Stomach smooth muscle (tissue), 2 donors: ENCODE measurements at regions not wholly inside any gene's neighbourhood (a gene's known extent, or its start where the extent isn't known, plus 50 kb on each side); places are given as distances from the start of the nearest gene placed in this dataset.
A peak's percentile ranks its signal among the peaks of the same experiment; 100 is the strongest.

ENCODE experiments used
- H3K27ac ChIP-seq: one replicate; pipeline ENCODE4 v1.7.0; 2013; ENCODE audit warnings: mild to moderate bottlenecking, low read length, inconsistent platforms
- H3K27me3 ChIP-seq, 2 donors: one replicate each; pipeline ENCODE4 v1.7.0; 2013; ENCODE audit warnings: low read length in 2 of 2; ENCODE audit not compliant: insufficient read depth in 2 of 2, control insufficient read depth in 1 of 2
- H3K36me3 ChIP-seq, 2 donors: one replicate each; pipeline ENCODE4 v1.7.0; 2013; ENCODE audit warnings: low read length in 2 of 2; ENCODE audit not compliant: control insufficient read depth in 2 of 2, insufficient read depth in 2 of 2
- H3K4me1 ChIP-seq: one replicate; pipeline ENCODE4 v1.7.0; 2013; ENCODE audit warnings: low read length; ENCODE audit not compliant: control insufficient read depth, insufficient read depth
- H3K4me3 ChIP-seq, 2 donors: one replicate each; pipeline ENCODE4 v1.7.0; 2013; ENCODE audit warnings: low read length in 2 of 2
- H3K9ac ChIP-seq, 2 donors: one replicate each; pipeline ENCODE4 v1.7.0; 2013; ENCODE audit warnings: low read length in 2 of 2, mild to moderate bottlenecking in 1 of 2
- H3K9me3 ChIP-seq, 2 donors: one replicate each; pipeline ENCODE4 v1.7.0; 2013; ENCODE audit warnings: low read length in 2 of 2; ENCODE audit not compliant: control insufficient read depth in 2 of 2
- donor health status: healthy.
- donor health status: Pancreatic carcinoma.

GRCh38 chr15:36332896-36333295 is 246.5 kb upstream of the CDIN1 start:
- H3K4me1 ChIP-seq: no peaks in the 10 kb centered on the region
- no peaks in the 10 kb centered on the region for H3K9me3 ChIP-seq
- H3K36me3 ChIP-seq: no peaks in the 10 kb centered on the region
- no peak overlapping the region for H3K27ac ChIP-seq
- H3K9ac ChIP-seq: no peak overlapping the region
- H3K27me3 ChIP-seq: no peaks in the 10 kb centered on the region
- no peak overlapping the region for H3K4me3 ChIP-seq

DNA sequence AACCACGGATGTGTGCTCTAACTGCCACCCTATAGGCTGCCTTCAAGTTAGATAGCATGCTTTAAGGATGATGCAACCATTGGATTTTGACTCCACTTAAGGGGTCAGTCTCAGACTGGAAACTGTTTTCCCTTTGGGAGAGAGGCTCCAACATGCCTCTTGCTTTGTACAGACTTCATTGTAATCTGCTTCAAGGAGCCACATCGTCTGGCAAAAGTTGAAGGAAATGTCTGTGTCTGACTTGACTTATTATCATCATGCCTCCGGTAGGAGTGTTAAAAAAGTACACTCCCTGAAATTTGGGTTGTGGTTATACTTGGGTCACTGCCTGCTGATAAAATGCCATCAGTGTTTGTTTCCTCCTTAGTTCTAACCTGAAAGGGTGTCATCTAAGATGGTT is 245.4 kb upstream of the CDIN1 start:
- Histone ChIP-seq H3K9ac (no peak overlapping the region), H3K4me1 (no peaks in the 10 kb centered on the region), H3K27me3 (no peaks in the 10 kb centered on the region), H3K9me3 (no peaks in the 10 kb centered on the region), H3K4me3 (no peak overlapping the region), H3K27ac (no peak overlapping the region), H3K36me3 (no peaks in the 10 kb centered on the region)

DNA sequence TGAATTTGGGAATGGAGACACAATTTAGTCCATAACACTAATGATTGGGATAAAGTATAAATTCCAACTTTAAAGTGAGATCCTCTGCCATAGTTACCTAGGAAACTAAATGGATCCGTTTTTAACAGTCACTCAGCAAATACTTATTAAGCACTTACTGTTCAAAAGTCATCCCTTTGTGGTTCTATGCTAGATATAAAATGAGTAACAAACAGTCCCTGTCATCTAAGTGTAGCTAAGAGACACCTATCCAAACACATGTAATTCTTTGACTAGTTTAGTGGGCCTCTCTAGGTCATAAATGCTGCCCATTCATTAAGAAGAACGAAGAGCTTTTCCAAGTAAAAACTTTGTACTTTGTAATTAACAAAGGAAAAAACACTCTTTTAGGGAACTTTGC is 244.2 kb upstream of the CDIN1 start:
- Histone ChIP-seq H3K27me3 (no peaks in the 10 kb centered on the region), H3K36me3 (no peaks in the 10 kb centered on the region), H3K4me3 (no peak overlapping the region), H3K9ac (no peak overlapping the region), H3K4me1 (no peaks in the 10 kb centered on the region), H3K27ac (no peak overlapping the region), H3K9me3 (no peaks in the 10 kb centered on the region)

DNA sequence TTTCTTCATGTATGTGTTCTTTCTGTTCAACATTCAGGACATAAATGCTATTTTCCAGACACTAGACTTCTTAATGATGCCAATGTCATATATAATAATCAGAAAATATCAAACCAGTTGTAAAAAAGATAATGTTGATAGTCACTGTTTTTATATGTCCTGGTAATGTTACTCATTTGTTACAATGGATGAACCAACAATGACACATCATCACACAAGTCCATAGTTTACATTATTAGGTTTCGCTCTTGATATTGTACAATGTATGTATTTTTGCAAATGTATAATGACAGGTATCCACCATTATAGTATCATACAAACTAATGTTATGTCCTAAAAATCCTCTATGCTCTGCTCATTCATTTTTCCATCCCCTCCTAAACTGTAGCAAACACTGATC is 243.8 kb upstream of the CDIN1 start:
- Histone ChIP-seq H3K36me3 (no peaks in the 10 kb centered on the region), H3K4me3 (no peak overlapping the region), H3K4me1 (no peaks in the 10 kb centered on the region)

DNA sequence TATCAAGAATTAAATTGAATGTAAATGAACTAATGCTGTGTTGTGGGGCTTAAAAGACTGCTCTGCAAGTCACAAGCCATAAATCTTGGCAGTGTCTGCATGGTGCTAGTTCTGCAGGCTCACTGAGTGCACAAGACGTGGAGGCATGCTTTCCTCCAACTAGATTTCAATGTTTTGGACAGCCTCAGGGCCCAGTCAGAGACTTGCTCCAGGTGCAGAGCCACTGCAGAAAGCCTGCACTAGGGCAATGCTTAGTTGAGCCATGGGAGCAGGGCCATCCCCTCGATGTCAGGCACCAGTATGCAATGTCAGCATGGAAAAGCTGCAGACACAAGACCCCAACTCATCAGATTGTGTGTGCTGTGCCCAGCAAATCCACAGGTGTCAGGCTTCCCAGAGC is 234.5 kb upstream of the CDIN1 start:
- Histone ChIP-seq H3K36me3 (no peaks in the 10 kb centered on the region), H3K27ac (no peak overlapping the region), H3K4me3 (no peak overlapping the region)

More for the DNA sequence above, 243.8 kb upstream of the CDIN1 start:
- Histone ChIP-seq H3K9me3 (no peaks in the 10 kb centered on the region), H3K27me3 (no peaks in the 10 kb centered on the region), H3K27ac (no peak overlapping the region), H3K9ac (no peak overlapping the region)

DNA sequence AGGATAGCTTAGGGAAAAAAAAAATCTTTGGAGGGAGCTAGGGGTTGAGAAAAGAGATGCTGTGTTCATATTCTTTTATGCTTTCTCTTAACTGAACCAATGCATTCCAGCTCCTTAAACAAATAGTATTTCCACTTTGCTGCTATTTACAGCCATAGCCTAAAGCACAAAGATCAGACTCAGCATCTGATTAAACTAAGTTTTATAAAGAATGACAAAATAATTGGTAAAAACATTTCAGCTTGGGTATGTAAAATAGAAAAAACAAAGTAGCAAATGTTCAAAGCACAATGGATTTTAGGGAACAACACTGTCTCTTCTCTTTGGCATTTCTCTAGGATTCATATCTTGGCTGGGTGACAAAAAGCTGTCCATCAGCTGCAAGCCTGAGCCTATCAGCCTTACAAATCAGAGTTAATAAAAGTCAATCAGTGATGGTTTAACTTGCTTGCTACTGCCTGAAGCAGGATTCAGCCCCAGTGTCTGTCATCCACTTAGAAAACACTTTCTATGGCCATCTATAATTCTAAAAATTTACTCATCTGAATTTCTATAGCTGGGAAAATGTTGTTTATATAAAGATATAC is 232.1 kb upstream of the CDIN1 start:
- no peaks in the 10 kb centered on the region for H3K27me3 ChIP-seq
- no peak overlapping the region for H3K9ac ChIP-seq
- no peak overlapping the region for H3K4me3 ChIP-seq
- no peaks in the 10 kb centered on the region for H3K4me1 ChIP-seq
- H3K27ac ChIP-seq: no peak overlapping the region
- no peaks in the 10 kb centered on the region for H3K9me3 ChIP-seq
- no peaks in the 10 kb centered on the region for H3K36me3 ChIP-seq

More for the DNA sequence above, 234.5 kb upstream of the CDIN1 start:
- H3K4me1 ChIP-seq: no peaks in the 10 kb centered on the region
- H3K27me3 ChIP-seq: no peaks in the 10 kb centered on the region
- no peak overlapping the region for H3K9ac ChIP-seq
- no peaks in the 10 kb centered on the region for H3K9me3 ChIP-seq

DNA sequence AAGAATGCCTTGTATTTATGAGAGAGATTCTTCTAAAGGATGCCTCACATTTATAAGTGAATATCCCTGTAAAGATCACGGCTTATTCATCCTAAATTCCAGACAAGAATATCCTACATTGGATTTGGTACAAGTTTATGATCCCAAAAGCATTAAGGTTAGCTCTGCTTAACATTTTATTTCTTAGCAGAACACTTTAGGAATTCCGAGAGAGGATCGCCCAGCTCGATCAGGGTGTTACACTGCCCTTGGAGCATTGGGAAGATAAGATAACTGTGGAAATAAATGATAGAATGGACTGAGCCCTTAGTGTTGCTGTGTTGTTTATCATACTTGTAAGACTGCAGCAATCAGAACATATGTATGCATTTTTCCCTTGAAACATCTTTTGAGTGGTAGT is 223.0 kb upstream of the CDIN1 start:
- Histone ChIP-seq H3K27me3 (no peaks in the 10 kb centered on the region), H3K9ac (no peak overlapping the region), H3K4me1 (peaks cover 18% of the 10 kb centered on the region), H3K36me3 (no peaks in the 10 kb centered on the region), H3K4me3 (no peak overlapping the region), H3K9me3 (no peaks in the 10 kb centered on the region), H3K27ac (no peak overlapping the region)

- H3K9me3 ChIP-seq: no peaks in the 10 kb centered on the region
Observed at GRCh38 chr15:36356978-36357601, 222.3 kb upstream of the CDIN1 start.

GRCh38 chr15:36358094-36358493 is 221.3 kb upstream of the CDIN1 start:
- no peaks in the 10 kb centered on the region for H3K36me3 ChIP-seq
- no peaks in the 10 kb centered on the region for H3K27me3 ChIP-seq
- H3K9me3 ChIP-seq: no peaks in the 10 kb centered on the region
- peaks cover 18% of the 10 kb centered on the region for H3K4me1 ChIP-seq
- peak overlapping the region; percentile 32 for H3K27ac ChIP-seq
- H3K4me3 ChIP-seq: no peak overlapping the region
- H3K9ac ChIP-seq: no peak overlapping the region

More at GRCh38 chr15:36356978-36357601, 222.3 kb upstream of the CDIN1 start:
- peak overlapping the region in 1 of 2 donors; percentile 0 for H3K4me3 ChIP-seq
- no peaks in the 10 kb centered on the region for H3K36me3 ChIP-seq
- H3K27ac ChIP-seq: peak overlapping the region; percentile 32
- H3K27me3 ChIP-seq: no peaks in the 10 kb centered on the region
- no peak overlapping the region for H3K9ac ChIP-seq
- peaks cover 18% of the 10 kb centered on the region for H3K4me1 ChIP-seq

- Histone ChIP-seq H3K9ac (no peak overlapping the region), H3K27ac (no peak overlapping the region)
Observed at GRCh38 chr15:36358523-36358922, 220.9 kb upstream of the CDIN1 start.

DNA sequence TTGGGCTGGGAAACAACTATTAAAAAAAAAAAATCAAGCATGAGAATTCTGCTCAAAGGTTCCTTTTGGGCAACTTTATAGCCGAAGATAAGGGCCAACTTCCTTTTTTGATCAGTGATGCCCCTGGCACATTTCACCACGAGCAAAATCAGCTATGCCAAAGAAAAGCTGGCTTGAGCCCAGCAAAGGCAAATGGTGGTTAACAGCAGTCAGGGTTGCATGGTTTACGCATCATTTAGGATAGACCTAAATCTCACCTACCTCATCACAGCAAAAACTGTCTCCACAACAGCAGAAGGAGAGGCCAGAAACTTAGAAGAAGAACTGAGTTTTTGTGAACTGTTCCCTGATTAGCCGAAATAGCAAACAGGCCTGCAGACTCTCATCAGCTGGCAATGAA is 220.1 kb upstream of the CDIN1 start:
- H3K9me3 ChIP-seq: no peaks in the 10 kb centered on the region
- H3K4me1 ChIP-seq: peaks cover 18% of the 10 kb centered on the region
- no peaks in the 10 kb centered on the region for H3K27me3 ChIP-seq
- H3K4me3 ChIP-seq: no peak overlapping the region
- no peak overlapping the region for H3K9ac ChIP-seq
- no peaks in the 10 kb centered on the region for H3K36me3 ChIP-seq
- no peak overlapping the region for H3K27ac ChIP-seq

More at GRCh38 chr15:36358523-36358922, 220.9 kb upstream of the CDIN1 start:
- H3K4me3 ChIP-seq: no peak overlapping the region
- no peaks in the 10 kb centered on the region for H3K9me3 ChIP-seq
- H3K27me3 ChIP-seq: no peaks in the 10 kb centered on the region
- H3K36me3 ChIP-seq: no peaks in the 10 kb centered on the region
- peaks cover 18% of the 10 kb centered on the region for H3K4me1 ChIP-seq
